ENCODE measurements at regions not wholly inside any gene's neighbourhood (a gene's known extent, or its start where the extent isn't known, plus 50 kb on each side); places are given as distances from the start of the nearest gene placed in this dataset.
"Not testable (repeated sequence)": the region's sequence is repeated elsewhere in the genome, so short reads cannot be mapped to it uniquely, and the experiment has no call there.

GRCh38 chrX:7996851-7997250 lies 69.6 kb upstream of the PNPLA4 start:
- H3K27ac ChIP-seq = no peak overlapping the region
- TF ChIP-seq ZFX (IDR thresholded peaks at IDR 0.05; ENCODE audit: borderline replicate concordance) (no peak), CTCF (IDR thresholded peaks at IDR 0.05) (no peak)

GRCh38 chrX:7996414-7996813 lies 69.2 kb upstream of the PNPLA4 start:
- no peak overlapping the region for H3K27ac ChIP-seq
- TF ChIP-seq ZFX (IDR thresholded peaks at IDR 0.05; ENCODE audit: borderline replicate concordance) (no peak), CTCF (IDR thresholded peaks at IDR 0.05) (peak; percentile 49)

GRCh38 chrX:7993873-7994272 lies 66.7 kb upstream of the PNPLA4 start:
- TF ChIP-seq CTCF (IDR thresholded peaks at IDR 0.05) (no peak), ZFX (IDR thresholded peaks at IDR 0.05; ENCODE audit: borderline replicate concordance) (no peak)
- H3K27ac ChIP-seq = no peak overlapping the region

- not testable (repeated sequence) for H3K27ac ChIP-seq
These were observed 61.0 kb upstream of the PNPLA4 start for GRCh38 chrX:7988013-7988759.

GRCh38 chrX:7987160-7988012 lies 60.2 kb upstream of the PNPLA4 start:
- TF ChIP-seq ZFX (IDR thresholded peaks at IDR 0.05; ENCODE audit: borderline replicate concordance) (no peak), CTCF (IDR thresholded peaks at IDR 0.05) (no peak)
- H3K27ac ChIP-seq = no peak overlapping the region

GRCh38 chrX:7986738-7987137 lies 59.5 kb upstream of the PNPLA4 start:
- not testable (repeated sequence) for H3K27ac ChIP-seq

- TF ChIP-seq CTCF (IDR thresholded peaks at IDR 0.05) = no peak
- no peak for TF ChIP-seq ZFX (IDR thresholded peaks at IDR 0.05; ENCODE audit: borderline replicate concordance)
- H3K27ac ChIP-seq = no peak overlapping the region
These were observed 58.4 kb upstream of the PNPLA4 start for GRCh38 chrX:7985568-7985967.

- H3K27ac ChIP-seq = no peak overlapping the region
- TF ChIP-seq ZFX (IDR thresholded peaks at IDR 0.05; ENCODE audit: borderline replicate concordance) = no peak
- no peak for TF ChIP-seq CTCF (IDR thresholded peaks at IDR 0.05)
These were observed 56.4 kb upstream of the PNPLA4 start for GRCh38 chrX:7983581-7983980.
